A549 (cell line): ENCODE measurements at regions not wholly inside any gene's neighbourhood (a gene's known extent, or its start where the extent isn't known, plus 50 kb on each side); places are given as distances from the start of the nearest gene placed in this dataset.

Experiments used
- CHD2 ChIP-seq: fragments of 150-350 bp; IDR thresholded peaks from 2 replicates; pipeline ENCODE4 v1.6.1; 2014; ENCODE audit warnings: low read length; ENCODE audit not compliant: partially characterized antibody
- EP300 ChIP-seq, 2 experiments: fragments of >200 bp; sonication (Bioruptor Twin); formaldehyde crosslinking; IDR thresholded peaks; 2 replicates in 1 of 2; 3 replicates in 1 of 2; pipeline ENCODE4 v1.6.1; 2016 to 2017
- HEYL ChIP-seq: fragments of 250-450 bp; sonication (Bioruptor Pico); IDR thresholded peaks from 2 replicates; pipeline ENCODE4 v1.8.0; 2021; ENCODE audit warnings: mild to moderate bottlenecking, moderate library complexity
- TF ChIP-seq, protein P1 (sequence below): fragments of >200 bp; sonication (Bioruptor Twin); formaldehyde crosslinking; IDR thresholded peaks from 3 replicates; pipeline ENCODE4 v1.5.1; 2016
- TF ChIP-seq, protein P2 (sequence below): fragments of 250-450 bp; sonication (Bioruptor Pico); IDR thresholded peaks from 2 replicates; pipeline ENCODE4 v1.5.0; 2020; ENCODE audit warnings: low read depth, mild to moderate bottlenecking, moderate library complexity

GRCh38 chr2:67267241-67267640 is 129.9 kb upstream of the ETAA1 start:
- TF ChIP-seq CHD2 = no peak
- TF ChIP-seq, protein P1, sequence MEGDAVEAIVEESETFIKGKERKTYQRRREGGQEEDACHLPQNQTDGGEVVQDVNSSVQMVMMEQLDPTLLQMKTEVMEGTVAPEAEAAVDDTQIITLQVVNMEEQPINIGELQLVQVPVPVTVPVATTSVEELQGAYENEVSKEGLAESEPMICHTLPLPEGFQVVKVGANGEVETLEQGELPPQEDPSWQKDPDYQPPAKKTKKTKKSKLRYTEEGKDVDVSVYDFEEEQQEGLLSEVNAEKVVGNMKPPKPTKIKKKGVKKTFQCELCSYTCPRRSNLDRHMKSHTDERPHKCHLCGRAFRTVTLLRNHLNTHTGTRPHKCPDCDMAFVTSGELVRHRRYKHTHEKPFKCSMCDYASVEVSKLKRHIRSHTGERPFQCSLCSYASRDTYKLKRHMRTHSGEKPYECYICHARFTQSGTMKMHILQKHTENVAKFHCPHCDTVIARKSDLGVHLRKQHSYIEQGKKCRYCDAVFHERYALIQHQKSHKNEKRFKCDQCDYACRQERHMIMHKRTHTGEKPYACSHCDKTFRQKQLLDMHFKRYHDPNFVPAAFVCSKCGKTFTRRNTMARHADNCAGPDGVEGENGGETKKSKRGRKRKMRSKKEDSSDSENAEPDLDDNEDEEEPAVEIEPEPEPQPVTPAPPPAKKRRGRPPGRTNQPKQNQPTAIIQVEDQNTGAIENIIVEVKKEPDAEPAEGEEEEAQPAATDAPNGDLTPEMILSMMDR = no peak
- TF ChIP-seq HEYL (CRISPR knock-in tag) = no peak
- TF ChIP-seq, protein P2, sequence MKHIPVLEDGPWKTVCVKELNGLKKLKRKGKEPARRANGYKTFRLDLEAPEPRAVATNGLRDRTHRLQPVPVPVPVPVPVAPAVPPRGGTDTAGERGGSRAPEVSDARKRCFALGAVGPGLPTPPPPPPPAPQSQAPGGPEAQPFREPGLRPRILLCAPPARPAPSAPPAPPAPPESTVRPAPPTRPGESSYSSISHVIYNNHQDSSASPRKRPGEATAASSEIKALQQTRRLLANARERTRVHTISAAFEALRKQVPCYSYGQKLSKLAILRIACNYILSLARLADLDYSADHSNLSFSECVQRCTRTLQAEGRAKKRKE (CRISPR knock-in tag) = no peak
- TF ChIP-seq EP300 (IDR thresholded peaks at IDR 0.05) = no peak
